Gastroesophageal sphincter (tissue), 3 donors: ENCODE measurements at regions not wholly inside any gene's neighbourhood (a gene's known extent, or its start where the extent isn't known, plus 50 kb on each side); places are given as distances from the start of the nearest gene placed in this dataset.

Experiments
- CTCF ChIP-seq, 4 experiments: fragments of 200-600 bp in 2 of 4; fragments of 450-650 bp in 2 of 4; sonication (generic) in 1 of 4; IDR thresholded peaks; one replicate each; pipeline ENCODE4 v1.5.1; 2017 to 2019; ENCODE audit warnings: antibody characterized with exemption in 4 of 4, mild to moderate bottlenecking in 2 of 4, moderate library complexity in 2 of 4
- POLR2A ChIP-seq, 2 donors: fragments of 450-650 bp; IDR thresholded peaks; one replicate each; pipeline ENCODE4 v1.6.1; 2017; ENCODE audit warnings: antibody characterized with exemption in 2 of 2, mild to moderate bottlenecking in 2 of 2, moderate library complexity in 1 of 2

- TF ChIP-seq POLR2A (IDR thresholded peaks at IDR 0.05) (no peak), CTCF (IDR thresholded peaks at IDR 0.05) (no peak)
Observed at GRCh38 chr1:221473411-221473810, 268.5 kb downstream of the DUSP10 start.
